Kidney glomerular epithelial cell (primary cell): ENCODE measurements at regions not wholly inside any gene's neighbourhood (a gene's known extent, or its start where the extent isn't known, plus 50 kb on each side); places are given as distances from the start of the nearest gene placed in this dataset.
"Not testable (repeated sequence)": the region's sequence is repeated elsewhere in the genome, so short reads cannot be mapped to it uniquely, and the experiment has no call there.

Source experiments
- DNase-seq: peaks from one replicate; lab custom pipeline; 2025; lab: John Stamatoyannopoulos, UW

DNA sequence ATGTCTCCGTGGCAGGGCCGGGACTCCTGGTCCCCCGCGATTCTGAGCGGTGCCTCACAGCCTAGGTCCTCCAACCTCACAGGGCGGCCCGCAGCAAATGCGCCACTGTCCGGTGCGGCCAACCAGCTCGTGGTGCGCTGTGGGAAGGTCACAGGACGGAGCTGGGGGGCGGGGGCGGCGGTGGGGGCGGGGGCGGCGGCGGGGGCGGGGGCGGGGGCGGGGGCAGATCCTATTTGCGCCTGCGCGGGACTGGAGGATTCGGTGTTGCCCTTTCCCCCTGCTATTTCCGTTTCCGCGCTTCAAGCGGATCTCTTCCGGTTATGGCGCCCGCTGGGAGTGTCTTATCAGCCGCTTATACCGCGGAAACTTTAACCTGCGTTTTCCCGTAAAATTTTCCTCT lies 106.7 kb upstream of the SNRPN start:
- DNase-seq = peak; percentile 39

- DNase-seq = no peak
These were observed 98.1 kb upstream of the SNRPN start for GRCh38 chr15:24856397-24857390.

DNA sequence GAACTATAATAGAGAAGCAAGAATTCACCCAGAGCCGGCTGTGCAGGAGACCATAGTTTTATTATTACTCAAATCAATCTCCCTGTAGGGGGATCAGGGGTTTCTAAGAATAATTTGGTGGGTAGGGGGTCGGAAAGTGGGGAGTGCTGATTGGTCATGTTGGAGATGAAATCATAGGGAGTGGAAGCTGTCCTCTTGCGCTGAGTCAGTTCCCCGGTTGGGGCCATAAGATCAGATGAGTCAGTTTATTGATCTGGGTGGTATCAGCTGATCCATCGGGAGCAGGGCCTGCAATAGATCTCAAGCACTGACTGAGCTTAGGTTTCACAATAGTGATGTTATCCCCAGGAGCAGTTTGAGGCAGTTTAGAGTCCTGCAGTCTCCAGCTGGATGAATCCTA lies 97.0 kb upstream of the SNRPN start:
- no peak for DNase-seq

GRCh38 chr15:24858183-24858582 lies 96.6 kb upstream of the SNRPN start:
- DNase-seq = not testable (repeated sequence)

- no peak for DNase-seq
These were observed 95.8 kb upstream of the SNRPN start for GRCh38 chr15:24858737-24859601.

DNA sequence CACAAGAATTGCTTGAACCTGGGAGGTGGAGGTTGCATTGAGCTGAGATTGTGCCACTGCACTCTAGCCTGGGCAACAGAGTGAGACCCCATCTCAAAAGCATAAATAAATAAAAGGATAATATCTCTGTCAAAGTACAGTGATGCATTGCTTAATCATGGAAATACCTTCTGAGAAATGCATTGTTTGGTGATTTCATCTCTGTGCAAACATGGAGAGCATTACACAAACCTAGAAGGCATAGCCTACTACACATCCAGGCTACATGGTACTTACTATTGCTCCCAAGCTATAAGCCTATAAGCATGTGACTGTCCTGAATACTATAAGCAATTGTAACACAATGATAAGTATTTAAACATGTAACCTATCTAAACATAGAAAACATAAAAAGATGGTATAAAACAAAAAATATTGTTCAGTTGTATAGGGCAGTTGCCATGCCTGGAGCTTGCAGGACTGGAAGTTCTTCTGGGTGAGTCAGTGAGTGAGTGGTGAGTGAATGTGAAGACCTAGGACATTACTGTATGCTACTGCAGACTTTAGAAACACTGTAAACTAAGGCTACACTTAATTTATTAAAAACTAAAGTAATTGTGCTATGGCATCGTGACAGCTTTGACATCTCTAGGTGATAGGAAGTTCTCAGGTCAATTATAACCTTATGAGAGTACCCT lies 93.6 kb upstream of the SNRPN start:
- DNase-seq = no peak

GRCh38 chr15:24862726-24863521 lies 91.9 kb upstream of the SNRPN start:
- no peak for DNase-seq

GRCh38 chr15:24865303-24865702 lies 89.5 kb upstream of the SNRPN start:
- DNase-seq = no peak

- no peak for DNase-seq
These were observed 77.6 kb upstream of the SNRPN start for GRCh38 chr15:24877174-24877573.

DNA sequence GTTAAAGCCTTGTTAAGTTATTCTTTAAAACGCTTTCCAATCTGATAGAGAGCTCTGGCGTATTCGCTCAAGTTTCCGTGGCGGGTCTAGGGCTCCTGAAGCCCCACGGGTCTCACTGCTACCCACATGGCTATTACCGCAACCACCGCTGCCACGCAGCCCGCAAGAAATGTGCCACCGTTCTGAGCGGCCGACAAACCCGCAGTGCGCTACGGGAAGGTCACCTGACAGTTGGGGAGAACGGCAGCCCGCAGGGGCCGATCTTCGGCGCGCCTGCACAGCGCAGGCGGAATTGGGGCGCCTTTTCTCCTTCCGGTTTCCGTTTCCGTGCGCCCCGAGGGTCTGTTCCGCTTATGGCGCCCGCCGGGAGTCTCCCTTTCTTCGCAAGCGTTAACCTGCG lies 76.6 kb upstream of the SNRPN start:
- no peak for DNase-seq

DNA sequence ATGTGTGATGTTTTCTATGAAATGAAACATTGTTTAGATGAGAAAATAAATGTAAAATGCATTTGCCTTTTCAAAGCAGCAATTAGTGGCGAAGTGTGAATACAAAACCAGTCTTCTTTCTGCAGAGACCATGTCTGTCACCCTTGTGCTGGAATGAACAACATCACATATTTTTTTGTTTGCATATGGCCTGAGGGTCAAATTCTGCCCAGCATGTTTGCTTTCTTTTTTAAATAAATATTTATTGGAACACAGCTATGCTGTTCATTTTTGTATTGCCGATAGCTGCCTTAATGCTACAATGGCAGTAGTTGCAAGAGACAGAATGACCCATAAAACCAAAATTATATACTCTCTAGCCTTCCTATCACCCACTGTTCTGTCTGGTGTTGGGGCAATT lies 75.3 kb upstream of the SNRPN start:
- no peak for DNase-seq

GRCh38 chr15:24880663-24881062 lies 74.1 kb upstream of the SNRPN start:
- DNase-seq = no peak

- DNase-seq = no peak
These were observed 68.2 kb upstream of the SNRPN start for GRCh38 chr15:24886538-24886937.

DNA sequence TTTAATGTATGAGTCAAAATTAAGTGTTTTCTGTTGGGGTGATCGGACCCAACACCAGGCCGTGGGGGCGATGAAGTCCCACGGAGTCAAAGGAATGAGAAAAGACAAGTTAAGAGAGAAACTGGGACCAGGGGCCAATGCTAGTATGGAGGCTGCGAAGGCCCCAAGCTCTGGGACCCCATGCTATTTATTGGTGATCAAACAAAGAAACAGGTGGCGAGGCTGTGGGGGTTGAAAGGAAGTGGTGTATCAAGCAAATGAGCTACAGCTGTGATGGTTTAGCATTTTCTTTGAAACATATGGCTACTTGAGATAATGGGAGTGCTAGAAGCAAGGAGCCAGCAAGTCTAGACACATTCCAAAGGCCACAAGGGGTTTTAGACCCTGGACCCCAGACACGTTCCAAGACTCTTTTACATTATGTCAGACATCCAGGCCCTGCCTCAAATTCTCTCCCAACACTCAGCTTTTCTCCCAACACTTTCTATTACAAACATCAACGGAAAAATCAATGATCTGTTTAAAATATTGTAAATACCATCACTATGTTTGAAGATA lies 56.0 kb upstream of the SNRPN start:
- no peak for DNase-seq

GRCh38 chr15:24899367-24899766 lies 55.4 kb upstream of the SNRPN start:
- DNase-seq = no peak

- no peak for DNase-seq
These were observed 55.0 kb upstream of the SNRPN start for GRCh38 chr15:24899795-24900194.

DNA sequence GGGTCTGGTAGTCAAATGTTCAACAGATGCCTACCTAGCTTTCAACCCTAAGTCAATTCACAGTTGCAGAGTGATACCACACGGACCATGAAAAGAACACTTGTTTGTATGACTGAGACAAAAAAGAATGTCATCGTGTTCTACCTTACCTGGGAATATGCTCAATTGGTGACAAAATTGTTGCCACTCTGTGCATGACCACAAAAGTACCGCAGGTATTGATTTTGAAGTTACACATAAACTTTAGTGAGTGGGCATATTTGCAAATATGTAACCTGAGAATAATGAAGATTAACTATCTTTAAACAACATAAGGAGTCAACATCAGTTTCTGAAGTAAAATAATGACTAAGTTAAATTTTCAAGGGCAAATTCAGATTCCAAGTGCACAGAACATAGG lies 53.4 kb upstream of the SNRPN start:
- no peak for DNase-seq
